Peyer's patch (tissue), 4 donors: ENCODE measurements at regions not wholly inside any gene's neighbourhood (a gene's known extent, or its start where the extent isn't known, plus 50 kb on each side); places are given as distances from the start of the nearest gene placed in this dataset.

Source experiments
- DNase-seq, 3 donors: peaks; one replicate each; pipeline ENCODE4 v3.0.0-alpha.2; 2017 to 2019
- H3K27ac ChIP-seq, 4 donors: fragments of 200-600 bp; sonication (generic); one replicate each; pipeline ENCODE4 v1.5.1; 2016 to 2019
- H3K27me3 ChIP-seq, 2 donors: fragments of 200-600 bp; sonication (generic); one replicate each; pipeline ENCODE4 v1.5.1; 2019
- H3K36me3 ChIP-seq, 3 donors: fragments of 200-600 bp; sonication (generic); one replicate each; pipeline ENCODE4 v1.5.1; 2016 to 2019
- H3K4me1 ChIP-seq, 4 donors: fragments of 200-600 bp; sonication (generic); one replicate each; pipeline ENCODE4 v1.5.1; 2016 to 2019
- H3K4me3 ChIP-seq, 4 donors: fragments of 200-600 bp; sonication (generic); 1 replicate in 3 of 4; 2 replicates in 1 of 4; pipeline ENCODE4 v1.5.1; 2016 to 2019; ENCODE audit warnings: mild to moderate bottlenecking in 1 of 4
- H3K9me3 ChIP-seq, 4 donors: fragments of 200-600 bp; sonication (generic); one replicate each; pipeline ENCODE4 v1.5.1; 2016 to 2019; ENCODE audit warnings: mild to moderate bottlenecking in 1 of 4
- CTCF ChIP-seq, 6 experiments: fragments of 450-650 bp in 4 of 6; fragments of 200-600 bp in 2 of 6; sonication (generic) in 1 of 6; IDR thresholded peaks; one replicate each; pipeline ENCODE4 v1.5.1; 2017 to 2019; ENCODE audit warnings: antibody characterized with exemption in 6 of 6, mild to moderate bottlenecking in 3 of 6, moderate library complexity in 1 of 6
- POLR2A ChIP-seq, 2 donors: fragments of 450-650 bp; IDR thresholded peaks; one replicate each; pipeline ENCODE4 v1.5.1; 2017; ENCODE audit warnings: antibody characterized with exemption in 2 of 2, mild to moderate bottlenecking in 2 of 2, moderate library complexity in 2 of 2

- Histone ChIP-seq H3K9me3 (no peaks in the 10 kb centered on the region), H3K27ac (peak overlapping the region in 2 of 4 donors; percentile 40 to 65)
Measured at GRCh38 chr5:142216931-142217330, 107.9 kb downstream of the SPRY4 start.

DNA sequence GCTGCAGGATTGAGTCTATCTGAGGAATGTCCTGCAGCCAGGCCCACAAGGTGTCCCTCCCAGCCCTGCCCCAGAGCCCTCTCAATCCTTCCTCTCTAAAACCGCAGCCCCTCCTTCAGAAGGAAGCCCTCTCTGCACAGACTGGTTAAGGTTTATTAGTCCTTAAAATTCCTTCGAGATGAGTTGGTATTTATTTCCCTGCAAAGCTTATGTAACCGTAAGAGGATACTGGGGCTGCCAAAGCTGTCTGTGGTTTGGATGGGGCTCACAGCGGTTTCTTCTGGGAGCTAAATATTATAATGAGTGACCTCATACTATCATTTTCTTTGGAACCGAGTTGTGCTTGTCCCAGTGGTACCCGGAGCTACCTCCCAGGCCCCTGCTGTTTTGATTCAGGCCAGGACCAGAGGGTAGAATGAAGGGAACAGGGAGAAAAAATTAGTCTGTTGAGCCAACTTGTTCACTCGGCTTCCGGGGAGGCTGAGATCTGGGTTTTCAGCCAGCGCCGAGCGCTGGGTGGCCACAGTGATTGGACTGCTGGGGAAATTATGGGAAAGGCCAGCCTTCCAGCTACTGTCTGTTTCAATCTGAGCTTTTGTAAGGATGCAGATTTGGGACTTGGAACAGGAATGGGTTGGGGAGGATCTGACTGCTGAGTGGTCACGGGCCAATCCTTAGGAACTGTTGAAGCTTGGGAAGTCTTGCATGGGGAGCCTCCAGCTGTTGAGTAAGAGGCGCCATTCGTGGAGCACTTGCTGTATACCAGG is 107.5 kb downstream of the NDFIP1 start:
- TF ChIP-seq POLR2A (IDR thresholded peaks at IDR 0.05): no peak
- no peak for TF ChIP-seq CTCF (IDR thresholded peaks at IDR 0.05)
- Histone ChIP-seq H3K9me3 (no peaks in the 10 kb centered on the region), H3K36me3 (no peaks in the 10 kb centered on the region), H3K4me3 (no peak overlapping the region), H3K27ac (peak overlapping the region in 3 of 4 donors; percentile 40 to 76 (median 65)), H3K27me3 (no peaks in the 10 kb centered on the region), H3K4me1 (peaks cover 0 to 8% (median 0%) of the 10 kb centered on the region in 4 donors)
- DNase-seq: peak in 1 of 3 donors; percentile 55

More at GRCh38 chr5:142216931-142217330, 107.9 kb downstream of the SPRY4 start:
- DNase-seq: no peak
- no peaks in the 10 kb centered on the region for H3K27me3 ChIP-seq
- no peak for TF ChIP-seq CTCF (IDR thresholded peaks at IDR 0.05)
- no peak for TF ChIP-seq POLR2A (IDR thresholded peaks at IDR 0.05)
- no peak overlapping the region for H3K4me3 ChIP-seq
- H3K36me3 ChIP-seq: no peaks in the 10 kb centered on the region
- peaks cover 0 to 15% (median 0%) of the 10 kb centered on the region in 4 donors for H3K4me1 ChIP-seq

- no peak overlapping the region for H3K27ac ChIP-seq
- H3K36me3 ChIP-seq: no peaks in the 10 kb centered on the region
- no peak for DNase-seq
- no peaks in the 10 kb centered on the region for H3K9me3 ChIP-seq
- H3K4me1 ChIP-seq: no peaks in the 10 kb centered on the region
- no peaks in the 10 kb centered on the region for H3K27me3 ChIP-seq
- TF ChIP-seq POLR2A (IDR thresholded peaks at IDR 0.05) (no peak), CTCF (IDR thresholded peaks at IDR 0.05) (no peak)
- H3K4me3 ChIP-seq: no peak overlapping the region
Measured at GRCh38 chr5:142213077-142213476, 104.5 kb downstream of the NDFIP1 start.

- Histone ChIP-seq H3K27me3 (no peaks in the 10 kb centered on the region), H3K4me1 (no peaks in the 10 kb centered on the region), H3K4me3 (no peak overlapping the region), H3K36me3 (no peaks in the 10 kb centered on the region), H3K9me3 (no peaks in the 10 kb centered on the region), H3K27ac (no peak overlapping the region)
- TF ChIP-seq POLR2A (IDR thresholded peaks at IDR 0.05) (no peak), CTCF (IDR thresholded peaks at IDR 0.05) (no peak)
- DNase-seq: no peak
Measured at GRCh38 chr5:142211918-142212317, 103.3 kb downstream of the NDFIP1 start.

DNA sequence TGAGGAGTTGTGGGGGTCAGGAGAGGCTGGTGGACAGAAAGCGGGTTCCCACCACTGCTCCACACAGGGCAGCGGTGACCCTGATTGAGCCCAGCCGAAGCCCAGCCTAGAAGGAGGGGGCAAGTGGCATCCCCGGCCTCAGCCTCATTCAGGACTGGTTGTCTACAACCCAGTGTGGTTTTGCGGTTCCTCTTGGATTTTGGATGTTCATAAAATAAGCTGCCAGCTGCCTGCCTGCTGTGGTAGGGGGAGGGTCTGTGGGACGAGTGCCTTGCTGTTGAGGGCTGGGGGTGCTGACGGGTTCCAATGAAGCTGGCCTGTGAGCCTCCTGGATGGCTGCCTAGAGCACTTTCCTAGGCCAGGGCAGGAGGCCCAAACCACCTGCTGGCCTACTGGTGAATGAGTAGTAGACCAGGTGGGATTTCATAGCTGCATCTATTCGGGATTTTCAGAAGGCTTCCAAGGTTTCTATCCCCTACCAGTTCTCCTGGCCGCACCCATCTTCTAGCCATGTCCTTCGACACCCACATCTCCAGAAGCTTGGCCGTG is 102.4 kb downstream of the NDFIP1 start:
- TF ChIP-seq POLR2A (IDR thresholded peaks at IDR 0.05) (no peak), CTCF (IDR thresholded peaks at IDR 0.05) (no peak)
- DNase-seq: no peak
- Histone ChIP-seq H3K27me3 (no peaks in the 10 kb centered on the region), H3K9me3 (no peaks in the 10 kb centered on the region), H3K36me3 (no peaks in the 10 kb centered on the region), H3K4me3 (no peak overlapping the region), H3K27ac (no peak overlapping the region), H3K4me1 (no peaks in the 10 kb centered on the region)
